HCT116 (cell line): ENCODE measurements at regions not wholly inside any gene's neighbourhood (a gene's known extent, or its start where the extent isn't known, plus 50 kb on each side); places are given as distances from the start of the nearest gene placed in this dataset.

Experiments used
- ATAC-seq: fragments of 200-7000 bp; cut with Tn5 transposase; 2 replicates; pipeline ENCODE4 v1.9.1; 2020; ENCODE audit warnings: mild to moderate bottlenecking, moderate library complexity
- BruUV-seq: library from RNA; stranded (reverse); fragments of 400-500 nt; replicated peaks from 2 replicates; lab custom pipeline; 2021; lab: Mats Ljungman, UMichigan
- CTCF ChIA-PET: fragments of 300-600 bp; sonication (Branson Sonifier 250); formaldehyde crosslinking; loops from one replicate; lab custom pipeline; 2021; ENCODE audit warnings: antibody characterized with exemption; lab: Charles Lee
- POLR2A ChIA-PET: fragments of 300-600, 350-600 bp; sonication (Branson Sonifier 250); formaldehyde crosslinking; loops from one replicate; lab custom pipeline; 2021; ENCODE audit warnings: antibody characterized with exemption; lab: Charles Lee
- RAD21 ChIA-PET, 2 experiments: fragments of 300-600 bp; sonication (Branson Sonifier 250); formaldehyde crosslinking; loops; one replicate each; lab custom pipeline; 2023; ENCODE audit warnings: low total read pairs in 2 of 2; ENCODE audit not compliant: uncharacterized antibody in 2 of 2, unreplicated experiment in 2 of 2, low non-redundant PET in 1 of 2; lab: Charles Lee
- DNase-seq: peaks from one replicate; pipeline ENCODE4 v3.0.0-alpha.2; 2010; ENCODE audit warnings: low read depth, low spot score
- H2AFZ ChIP-seq: fragments of 200-600 bp; shearing (Covaris generic), sonication (generic); 2 replicates; pipeline ENCODE4 v1.6.1; 2017; ENCODE audit warnings: low read depth, mixed run types, mixed read lengths, antibody characterized with exemption, low read length; ENCODE audit not compliant: poor library complexity, severe bottlenecking
- H3K27ac ChIP-seq: 2 replicates; pipeline ENCODE4 v1.5.1; 2012; ENCODE audit warnings: low read depth, low read length
- H3K27me3 ChIP-seq: fragments of 200-600 bp; sonication (generic); 2 replicates; pipeline ENCODE4 v1.6.1; 2016; ENCODE audit warnings: mixed run types, low read length, mixed read lengths; ENCODE audit not compliant: insufficient read depth
- H3K36me3 ChIP-seq, 2 experiments: fragments of 200-500 bp in 1 of 2; fragments of 200-600 bp in 1 of 2; sonication (Bioruptor generic) in 1 of 2; sonication (generic) in 1 of 2; 2 replicates each; pipeline versions ENCODE4 v1.5.1 to v1.6.1; 2014 to 2016; ENCODE audit warnings: low read length in 2 of 2, inconsistent platforms in 1 of 2, mixed read lengths in 1 of 2, mixed run types in 1 of 2; ENCODE audit not compliant: insufficient read depth in 2 of 2, control insufficient read depth in 1 of 2
- H3K4me1 ChIP-seq, 2 experiments: fragments of 200-600 bp in 1 of 2; sonication (generic) in 1 of 2; 2 replicates each; pipeline versions ENCODE4 v1.5.1 to v1.6.1; 2012 to 2017; ENCODE audit warnings: low read length in 2 of 2, inconsistent platforms in 1 of 2, mild to moderate bottlenecking in 1 of 2, mixed read lengths in 1 of 2, mixed run types in 1 of 2, moderate library complexity in 1 of 2; ENCODE audit not compliant: insufficient read depth in 2 of 2, control insufficient read depth in 1 of 2
- H3K4me2 ChIP-seq: fragments of 200-600 bp; sonication (generic); 2 replicates; pipeline ENCODE4 v1.6.1; 2017; ENCODE audit warnings: mixed run types, low read length, mixed read lengths
- H3K4me3 ChIP-seq, 2 experiments: fragments of 200-600 bp in 1 of 2; sonication (generic) in 1 of 2; replicated peaks in 1 of 2; 2 replicates each; pipeline ENCODE4 v1.5.1; 2011 to 2016; ENCODE audit warnings: low read length in 2 of 2, control low read depth in 1 of 2, low read depth in 1 of 2, mild to moderate bottlenecking in 1 of 2, mixed read lengths in 1 of 2, mixed run types in 1 of 2
- H3K79me2 ChIP-seq: fragments of 200-600 bp; sonication (generic); 2 replicates; pipeline ENCODE4 v1.6.1; 2017; ENCODE audit warnings: mild to moderate bottlenecking, mixed run types, low read length, moderate library complexity, mixed read lengths; ENCODE audit not compliant: insufficient read depth
- H3K9ac ChIP-seq: fragments of 200-600 bp; sonication (generic); 2 replicates; pipeline ENCODE4 v1.6.1; 2016; ENCODE audit warnings: low read length, mixed read lengths
- H3K9me2 ChIP-seq: fragments of 200-600 bp; sonication (generic), shearing (Covaris generic); 2 replicates; pipeline ENCODE4 v1.6.1; 2017; ENCODE audit warnings: mixed run types, mild to moderate bottlenecking, moderate library complexity; ENCODE audit not compliant: insufficient read depth
- H3K9me3 ChIP-seq, 2 experiments: fragments of 200-500 bp in 1 of 2; fragments of 200-600 bp in 1 of 2; sonication (Bioruptor generic) in 1 of 2; sonication (generic) in 1 of 2; 2 replicates each; pipeline ENCODE4 v1.6.1; 2014 to 2017; ENCODE audit warnings: low read length in 2 of 2, mixed read lengths in 2 of 2, inconsistent platforms in 1 of 2, low read depth in 1 of 2, mild to moderate bottlenecking in 1 of 2, mixed run types in 1 of 2, moderate library complexity in 1 of 2; ENCODE audit not compliant: control insufficient read depth in 1 of 2, insufficient read depth in 1 of 2
- H4K20me1 ChIP-seq: fragments of 200-600 bp; sonication (generic), shearing (Covaris generic); 2 replicates; pipeline ENCODE4 v1.6.1; 2017; ENCODE audit warnings: mixed run types, mild to moderate bottlenecking, moderate library complexity; ENCODE audit not compliant: insufficient read depth
- CBX3 ChIP-seq: IDR thresholded peaks from 2 replicates; pipeline ENCODE4 v1.6.1; 2012; ENCODE audit warnings: low read depth
- CTCF ChIP-seq, 3 experiments: fragments of 200-600 bp in 1 of 3; sonication (generic) in 1 of 3; IDR thresholded peaks in 2 of 3; conservative IDR thresholded peaks in 1 of 3; 2 replicates each; pipeline ENCODE4 v1.5.1; 2012 to 2017; ENCODE audit warnings: low read depth in 2 of 3, low read length in 2 of 3, antibody characterized with exemption in 1 of 3, borderline replicate concordance in 1 of 3, control low read depth in 1 of 3, mild to moderate bottlenecking in 1 of 3, mixed read lengths in 1 of 3, mixed run types in 1 of 3, moderate library complexity in 1 of 3; ENCODE audit not compliant: insufficient read depth in 1 of 3
- ELF1 ChIP-seq: IDR thresholded peaks from 2 replicates; pipeline ENCODE4 v1.6.1; 2012; ENCODE audit warnings: low read depth, borderline replicate concordance
- JUND ChIP-seq: IDR thresholded peaks from 2 replicates; pipeline ENCODE4 v1.6.1; 2012
- REST ChIP-seq: IDR thresholded peaks from 2 replicates; pipeline ENCODE4 v1.6.1; 2012; ENCODE audit warnings: low read depth
- YY1 ChIP-seq: IDR thresholded peaks from 2 replicates; pipeline ENCODE4 v1.6.1; 2011; ENCODE audit warnings: low read length, low read depth, moderate library complexity, mild to moderate bottlenecking; ENCODE audit not compliant: insufficient replicate concordance; ENCODE audit errors: extremely low read depth
- ZBTB33 ChIP-seq: IDR thresholded peaks from 2 replicates; pipeline ENCODE4 v1.6.1; 2011; ENCODE audit warnings: mild to moderate bottlenecking, low read length, moderate library complexity; ENCODE audit not compliant: insufficient replicate concordance; ENCODE audit errors: extremely low read depth
- ZNF274 ChIP-seq: fragments of 200-500 bp; sonication (Bioruptor generic); IDR thresholded peaks from 2 replicates; pipeline ENCODE4 v1.6.1; 2014; ENCODE audit warnings: mild to moderate bottlenecking, low read depth, low read length, inconsistent platforms
- intact Hi-C: fragments of 100-400 bp; cut with micrococcal nuclease; formaldehyde crosslinking; loops from 2 replicates; pipeline ENCODE4 v1.10.0; 2022

- CTCF ChIA-PET = no interaction called here
- RAD21 ChIA-PET = no interaction called here
- intact Hi-C loops = no loop called here
- Histone ChIP-seq H3K79me2 (no peaks in the 10 kb centered on the region), H3K27me3 (no peaks in the 10 kb centered on the region), H3K4me3 (no peak overlapping the region), H2AFZ (no peak overlapping the region), H3K4me1 (no peaks in the 10 kb centered on the region), H3K4me2 (no peak overlapping the region), H3K9ac (no peak overlapping the region)
- BruUV-seq = no TSS peak
- POLR2A ChIA-PET = no interaction called here
- DNase-seq = no peak
- TF ChIP-seq CBX3 (no peak), ZNF274 (no peak), YY1 (no peak), JUND (no peak), ZBTB33 (no peak), CTCF (IDR thresholded peaks at IDR 0.05 in 2 of 3, conservative IDR thresholded peaks at IDR 0.05 in 1 of 3; ENCODE audit: borderline replicate concordance in 1 of 3, insufficient read depth in 1 of 3, low read depth in 2 of 3, low read length in 2 of 3) (no peak), REST (no peak), ELF1 (no peak)
- TF ChIP-seq, all 23 proteins: peak for 0
- H3K9me2 ChIP-seq = no peaks in the 10 kb centered on the region
- no peak overlapping the region for H3K27ac ChIP-seq
- ATAC-seq = no peak
- no peaks in the 10 kb centered on the region for H3K36me3 ChIP-seq
- no peaks in the 10 kb centered on the region for H4K20me1 ChIP-seq
- H3K9me3 ChIP-seq = peaks cover 10 to 19% of the 10 kb centered on the region in 2 experiments; a peak in 2 of 4 replicates
These were observed 511.3 kb upstream of the ADAMTS16 start for GRCh38 chr5:4628645-4629385.
